HK-2 (cell line): ENCODE measurements at regions not wholly inside any gene's neighbourhood (a gene's known extent, or its start where the extent isn't known, plus 50 kb on each side); places are given as distances from the start of the nearest gene placed in this dataset.
A peak's percentile ranks its signal among the peaks of the same experiment; 100 is the strongest.
"Not testable (repeated sequence)": the region's sequence is repeated elsewhere in the genome, so short reads cannot be mapped to it uniquely, and the experiment has no call there.

Experiments used
- DNase-seq: peaks from one replicate; pipeline ENCODE4 v3.0.0-alpha.2; 2018; ENCODE audit not compliant: unreplicated experiment

- DNase-seq = peak; percentile 59
Observed at GRCh38 chr9:33623658-33624586, 99.9 kb downstream of the ANKRD18B start.

- not testable (repeated sequence) for DNase-seq
Observed at GRCh38 chr9:33628318-33628717, 104.3 kb downstream of the ANKRD18B start.

GRCh38 chr9:33628865-33629410 is 104.9 kb downstream of the ANKRD18B start:
- DNase-seq = no peak

GRCh38 chr9:33633636-33634035 is 109.6 kb downstream of the ANKRD18B start:
- DNase-seq = no peak

GRCh38 chr9:33637881-33638280 is 113.8 kb downstream of the ANKRD18B start:
- no peak for DNase-seq

- no peak for DNase-seq
Observed at GRCh38 chr9:33638391-33638915, 114.4 kb downstream of the ANKRD18B start.

GRCh38 chr9:33645706-33646105 is 121.7 kb downstream of the ANKRD18B start:
- DNase-seq = no peak

- DNase-seq = no peak
Observed at GRCh38 chr9:33649463-33649862, 125.4 kb downstream of the ANKRD18B start.

GRCh38 chr9:33651125-33651524 is 127.1 kb downstream of the ANKRD18B start:
- no peak for DNase-seq

GRCh38 chr9:33659921-33660320 is 135.4 kb upstream of the PRSS3 start:
- DNase-seq = no peak

- DNase-seq = no peak
Observed at GRCh38 chr9:33660772-33661171, 134.6 kb upstream of the PRSS3 start.

- DNase-seq = no peak
Observed at GRCh38 chr9:33661176-33661575, 134.2 kb upstream of the PRSS3 start.

GRCh38 chr9:33662871-33663270 is 132.5 kb upstream of the PRSS3 start:
- no peak for DNase-seq

GRCh38 chr9:33676194-33676745 is 119.1 kb upstream of the PRSS3 start:
- not testable (repeated sequence) for DNase-seq

- peak; percentile 1 for DNase-seq
Observed at GRCh38 chr9:33676746-33677505, 118.4 kb upstream of the PRSS3 start.

- no peak for DNase-seq
Observed at GRCh38 chr9:33677506-33677809, 117.9 kb upstream of the PRSS3 start.

- DNase-seq = no peak
Observed at GRCh38 chr9:33677961-33678360, 117.4 kb upstream of the PRSS3 start.

GRCh38 chr9:33682551-33682950 is 112.8 kb upstream of the PRSS3 start:
- DNase-seq = no peak

- DNase-seq = no peak
Observed at GRCh38 chr9:33684831-33685230, 110.5 kb upstream of the PRSS3 start.

GRCh38 chr9:33686942-33687341 is 108.4 kb upstream of the PRSS3 start:
- DNase-seq = no peak

- no peak for DNase-seq
Observed at GRCh38 chr9:33687779-33688178, 107.6 kb upstream of the PRSS3 start.
